Daoy (cell line): ENCODE measurements at regions not wholly inside any gene's neighbourhood (a gene's known extent, or its start where the extent isn't known, plus 50 kb on each side); places are given as distances from the start of the nearest gene placed in this dataset.
"Not testable (repeated sequence)": the region's sequence is repeated elsewhere in the genome, so short reads cannot be mapped to it uniquely, and the experiment has no call there.

Experiments used
- DNase-seq: peaks from one replicate; pipeline ENCODE4 v3.0.0-alpha.2; 2015; ENCODE audit warnings: low read depth

GRCh38 chr3:101998256-101998926 is 149.1 kb downstream of the NFKBIZ start:
- no peak for DNase-seq

DNA sequence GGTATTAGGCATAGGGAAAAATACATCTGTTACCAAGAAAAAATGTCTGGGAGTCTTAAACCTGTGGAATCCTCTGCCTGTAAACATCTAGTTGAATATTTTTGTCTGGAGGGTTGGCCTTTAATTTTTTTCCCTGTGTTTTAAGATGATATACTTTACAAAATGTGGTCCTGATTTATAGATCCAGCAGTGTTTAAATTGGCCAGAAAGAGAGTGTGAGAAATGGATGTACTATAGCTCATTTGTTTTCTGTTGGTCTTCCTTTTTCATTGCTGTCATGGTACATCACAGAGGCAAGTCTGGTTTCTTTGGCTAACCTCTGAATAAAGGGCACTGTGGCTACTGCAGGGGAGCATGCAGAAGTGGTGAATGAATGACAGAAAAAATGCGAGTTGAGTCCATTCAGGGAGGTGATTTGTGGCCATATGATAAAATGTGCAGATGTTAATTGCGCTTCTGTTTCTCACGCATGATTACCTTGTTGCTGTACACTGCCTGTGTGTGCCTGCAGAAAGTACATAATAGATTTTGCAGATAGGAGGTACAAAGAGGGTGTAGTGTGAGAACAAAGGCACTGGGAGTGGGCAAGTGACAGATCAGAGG is 150.0 kb downstream of the NFKBIZ start:
- DNase-seq = peak; percentile 24

GRCh38 chr3:102000620-102001209 is 151.4 kb downstream of the NFKBIZ start:
- DNase-seq = no peak

GRCh38 chr3:102002056-102002455 is 152.7 kb downstream of the NFKBIZ start:
- DNase-seq = no peak

DNA sequence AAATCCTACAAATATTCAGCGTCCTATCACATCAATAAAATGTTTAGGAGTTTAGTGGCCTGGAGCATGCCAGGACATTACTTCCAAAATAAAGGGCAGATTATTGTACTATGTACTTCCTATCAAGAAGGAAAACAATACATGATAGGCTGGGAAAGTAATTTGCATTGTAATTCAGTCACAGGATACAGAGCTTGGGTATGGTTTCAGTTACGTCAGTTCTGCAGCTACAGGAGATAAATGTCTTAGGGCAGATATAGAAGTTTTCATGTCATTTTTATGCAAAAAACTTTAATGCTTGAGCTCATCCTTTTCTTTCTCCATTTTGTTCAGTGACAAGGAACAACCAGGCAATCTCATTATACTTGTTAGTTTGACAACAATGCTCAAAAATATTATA is 155.2 kb downstream of the NFKBIZ start:
- DNase-seq = no peak

- no peak for DNase-seq
Observed at GRCh38 chr3:102005551-102005950, 156.2 kb downstream of the NFKBIZ start.

DNA sequence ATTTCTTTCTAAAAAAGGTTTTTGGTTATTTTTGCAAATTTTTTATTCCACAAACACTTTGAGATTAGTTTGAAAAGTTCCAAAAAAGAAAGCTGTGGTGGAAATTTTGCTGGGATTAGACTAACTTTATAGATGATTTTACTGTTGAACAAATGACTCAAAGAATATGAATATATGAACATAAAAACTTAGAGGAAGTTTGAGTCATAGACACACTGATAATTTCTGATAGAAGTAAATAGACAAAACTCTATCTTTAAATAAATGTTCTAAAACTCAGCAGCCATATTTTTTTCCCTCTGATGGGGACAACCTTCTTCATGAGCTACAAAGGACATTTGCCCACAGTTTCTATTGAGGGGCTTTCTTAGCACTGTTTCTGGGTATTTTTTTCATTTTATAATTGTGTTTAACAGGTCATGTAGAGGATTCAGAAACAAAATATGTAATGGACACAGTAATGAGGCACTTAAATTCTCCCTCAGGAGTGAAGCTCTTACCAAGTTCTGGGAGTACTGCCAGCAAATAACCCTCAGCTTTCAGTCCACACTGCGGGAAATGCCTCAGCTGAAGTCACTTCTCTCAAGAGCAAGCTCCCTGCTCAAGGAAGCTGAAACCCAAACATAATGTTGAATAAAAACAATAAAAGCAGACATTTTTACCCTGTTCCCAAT is 157.6 kb downstream of the NFKBIZ start:
- DNase-seq = peak; percentile 92

DNA sequence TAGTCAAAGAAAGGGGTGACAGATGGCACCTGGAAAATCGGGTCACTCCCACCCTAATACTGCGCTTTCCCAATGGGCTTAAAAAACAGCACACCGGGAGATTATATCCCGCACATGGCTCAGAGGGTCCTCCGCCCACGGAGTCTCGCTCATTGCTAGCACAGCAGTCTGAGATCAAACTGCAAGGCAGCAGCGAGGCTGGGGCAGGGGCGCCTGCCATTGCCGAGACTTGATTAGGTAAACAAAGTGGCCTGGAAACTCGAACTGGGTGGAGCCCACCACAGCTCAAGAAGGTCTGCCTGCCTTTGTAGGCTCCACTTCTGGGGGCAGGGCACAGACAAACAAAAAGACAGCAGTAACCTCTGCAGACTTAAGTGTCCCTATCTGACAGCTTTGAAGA is 159.1 kb downstream of the NFKBIZ start:
- not testable (repeated sequence) for DNase-seq

DNA sequence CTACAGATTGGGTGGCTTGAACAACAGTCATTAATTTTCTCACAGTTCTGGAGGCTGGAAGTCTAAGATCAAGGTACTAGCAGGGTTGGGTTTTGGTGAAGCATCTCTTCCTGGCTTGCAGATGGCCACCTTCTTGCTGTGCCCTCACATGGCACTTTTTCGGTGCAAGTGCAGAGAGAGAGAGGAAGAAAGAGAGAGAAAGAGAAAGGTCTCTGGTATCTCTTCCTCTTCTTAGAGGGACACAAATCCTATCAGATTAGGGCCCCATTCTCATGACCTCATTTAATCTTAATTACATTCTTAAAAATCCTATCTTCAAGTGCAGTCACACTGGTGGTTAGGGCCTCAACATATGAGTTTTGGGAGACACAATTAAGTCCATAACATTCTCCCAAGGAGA is 167.1 kb downstream of the NFKBIZ start:
- no peak for DNase-seq

DNA sequence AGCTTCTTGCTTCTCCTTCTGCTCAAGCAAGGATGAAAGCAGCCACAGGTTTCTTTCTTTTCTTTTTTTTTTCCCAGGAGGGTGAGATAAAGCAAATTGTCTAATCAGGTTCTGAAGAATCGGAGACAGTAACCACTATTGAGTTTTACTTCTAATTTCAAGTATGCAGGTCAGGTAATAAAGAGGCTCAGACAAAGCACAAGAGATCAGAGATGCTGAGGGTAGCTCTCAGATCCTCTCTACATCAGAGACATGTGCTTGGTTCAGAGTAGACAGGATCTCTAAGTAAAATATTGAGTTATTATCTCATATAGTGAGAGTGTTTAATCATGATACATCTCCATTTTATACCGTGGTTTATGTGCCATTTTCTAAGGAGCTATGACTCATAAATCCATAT is 168.5 kb downstream of the NFKBIZ start:
- DNase-seq = no peak

DNA sequence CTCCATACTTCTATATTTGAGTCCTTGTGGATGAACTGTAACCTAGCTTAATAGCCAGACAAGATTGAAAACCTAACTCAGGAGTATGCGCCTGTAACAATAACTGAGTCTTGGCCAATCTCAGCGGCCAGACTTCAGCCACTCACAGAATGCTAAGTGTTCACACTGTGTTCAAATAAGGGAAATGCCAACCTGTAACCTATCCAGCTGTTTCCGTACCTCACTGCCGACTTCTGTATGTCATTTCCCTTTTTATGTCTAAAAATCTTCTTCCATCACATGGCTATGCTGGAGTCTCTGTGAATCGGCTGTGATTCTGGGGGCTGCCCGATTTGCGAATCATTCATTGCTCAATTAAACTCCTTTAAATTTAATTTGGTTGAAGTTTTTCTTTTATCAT is 169.2 kb downstream of the NFKBIZ start:
- DNase-seq = no peak

GRCh38 chr3:102020735-102021134 is 171.4 kb downstream of the NFKBIZ start:
- DNase-seq = no peak

- no peak for DNase-seq
Observed at GRCh38 chr3:102024270-102024904, 175.1 kb downstream of the NFKBIZ start.

- DNase-seq = no peak
Observed at GRCh38 chr3:102025606-102026270, 176.4 kb downstream of the NFKBIZ start.

DNA sequence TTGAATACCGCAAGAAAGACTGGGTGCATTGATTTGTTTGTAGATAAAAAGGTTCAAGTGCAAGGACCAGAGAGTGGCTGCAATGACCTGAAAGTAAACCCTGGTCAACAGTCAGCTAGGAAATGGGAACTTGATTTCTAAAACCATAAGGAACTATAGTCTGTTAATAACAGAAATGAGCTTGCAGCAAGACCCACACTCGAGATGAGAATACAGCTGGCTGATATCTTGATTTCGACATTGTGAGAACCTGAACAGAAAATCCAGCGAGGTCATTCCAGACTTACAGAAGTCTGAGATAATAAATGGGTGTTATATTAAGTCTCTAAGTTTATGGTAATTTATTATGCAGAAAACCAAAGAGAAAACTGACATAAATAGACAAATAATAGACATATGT is 177.3 kb downstream of the NFKBIZ start:
- DNase-seq = no peak

DNA sequence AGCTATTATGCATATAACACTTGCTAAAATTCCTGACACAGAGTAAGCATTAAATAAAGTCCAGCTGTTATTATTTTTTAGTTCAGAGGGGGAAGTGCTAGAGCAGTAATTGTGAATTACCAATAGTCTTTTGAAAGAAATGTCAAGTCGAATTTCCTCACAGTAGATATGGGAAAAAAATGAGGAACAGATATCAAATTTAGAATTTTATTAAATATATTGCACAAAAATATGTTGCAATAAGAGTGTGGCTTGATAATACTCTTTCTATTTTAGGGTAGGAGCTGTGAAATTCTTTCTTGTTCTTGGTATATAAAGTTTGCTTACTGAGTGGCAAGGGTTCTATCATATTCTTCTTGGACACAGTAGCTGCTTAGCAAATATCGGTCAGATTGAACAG is 181.3 kb downstream of the NFKBIZ start:
- no peak for DNase-seq

- DNase-seq = no peak
Observed at GRCh38 chr3:102031834-102032233, 182.5 kb downstream of the NFKBIZ start.

DNA sequence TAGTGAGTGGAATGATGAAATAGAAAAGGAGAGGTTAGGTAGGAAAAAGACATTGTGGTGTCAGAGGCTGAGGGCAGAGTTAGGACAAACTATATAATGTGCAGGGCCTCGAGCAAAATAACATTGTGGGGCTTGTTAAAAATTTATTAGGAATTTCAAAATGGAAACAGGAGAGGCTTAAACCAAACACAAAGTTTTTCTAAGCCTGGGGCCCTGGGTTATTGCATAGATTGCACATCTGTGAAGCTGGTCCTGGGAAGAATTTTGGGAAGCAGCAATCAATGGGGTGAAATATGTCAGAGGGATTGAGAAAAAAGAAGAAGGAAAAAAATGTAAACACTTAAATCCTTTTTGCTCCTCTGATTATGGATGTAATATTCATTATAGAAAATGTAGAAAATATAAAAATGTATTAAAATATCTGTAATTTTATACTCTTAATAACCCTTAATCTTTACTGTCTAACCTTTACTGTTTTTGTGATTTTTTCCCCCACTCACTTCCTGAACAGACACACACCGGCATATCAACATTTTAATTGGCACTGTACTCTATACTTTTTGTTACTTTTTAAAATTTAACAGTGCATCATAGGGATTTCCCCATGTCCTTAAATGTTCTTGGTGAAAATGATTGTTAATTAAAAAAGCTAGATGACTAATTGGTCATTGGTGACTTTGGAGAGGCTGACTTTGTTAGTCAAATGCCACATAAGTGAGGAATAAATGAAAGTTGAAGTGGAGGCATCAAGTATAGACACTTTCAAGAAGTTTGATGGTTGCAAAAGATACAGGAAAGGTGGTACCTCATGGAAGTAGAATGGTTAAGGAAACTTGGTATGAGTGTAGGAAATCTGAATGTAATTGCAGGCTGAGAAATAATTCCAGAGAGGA is 183.4 kb downstream of the NFKBIZ start:
- no peak for DNase-seq

DNA sequence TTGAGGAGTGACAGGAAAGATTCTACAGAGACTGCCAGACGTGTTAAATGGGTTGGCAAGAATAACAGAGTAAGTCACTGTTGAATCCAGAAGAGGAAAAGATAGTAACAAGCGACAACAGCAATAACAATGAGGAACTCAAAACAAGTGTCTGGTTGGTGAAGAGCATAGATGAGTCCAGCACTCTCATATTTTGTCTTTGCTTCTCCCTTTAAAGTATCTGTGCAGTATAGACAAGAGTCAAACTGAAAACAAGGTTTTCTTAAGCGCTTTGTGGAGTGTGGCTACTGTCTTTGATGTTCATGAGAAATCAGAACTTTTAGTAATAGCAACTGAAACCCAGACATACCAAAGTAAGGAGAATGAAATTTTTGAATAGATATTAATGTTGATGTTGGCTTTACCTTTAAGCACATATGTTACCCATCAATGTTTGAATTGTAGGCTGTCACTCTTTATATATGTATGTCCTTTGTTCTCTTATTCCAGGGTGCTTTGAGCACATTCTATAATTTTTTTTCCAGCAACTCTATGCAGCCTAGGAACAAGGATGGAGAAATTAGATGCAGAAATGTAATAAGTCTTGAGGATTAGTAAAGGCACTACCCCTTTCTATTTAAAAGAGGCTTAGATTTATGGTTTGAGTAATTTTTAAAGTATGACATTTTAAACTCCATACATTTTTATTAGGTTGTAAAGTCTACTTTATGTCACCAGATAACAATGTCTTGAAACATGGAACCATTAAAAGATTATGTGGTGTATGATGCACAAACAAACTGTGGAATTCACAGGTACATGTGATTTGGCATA is 185.5 kb downstream of the NFKBIZ start:
- no peak for DNase-seq

- no peak for DNase-seq
Observed at GRCh38 chr3:102036017-102036416, 186.7 kb downstream of the NFKBIZ start.
